Heart left ventricle (tissue), 13 donors: ENCODE measurements at regions not wholly inside any gene's neighbourhood (a gene's known extent, or its start where the extent isn't known, plus 50 kb on each side); places are given as distances from the start of the nearest gene placed in this dataset.

Experiments used
- CTCF ChIP-seq, 12 donors: fragments of 200-600 bp; sonication (generic) in 4 of 12; IDR thresholded peaks; one replicate each; pipeline versions ENCODE4 v1.5.0 to v1.8.0; 2018 to 2022; ENCODE audit warnings: antibody characterized with exemption in 12 of 12, mild to moderate bottlenecking in 5 of 12
- POLR2A ChIP-seq, 2 donors: fragments of 450-650 bp; IDR thresholded peaks; one replicate each; pipeline ENCODE4 v1.6.1; 2017; ENCODE audit warnings: antibody characterized with exemption in 2 of 2, mild to moderate bottlenecking in 2 of 2, moderate library complexity in 2 of 2
- donor health status: ischemic (EF 13 %, LVEDD 7.1; RV severe dilation, severe dysfunction).
- donor health status: DM: no; HTN: yes; CAD: no.
- donor health status: DM: no; HTN: no; CAD: no.
- donor health status: ischemic (EF 25% LVEDD 6.9; RV normal size, moderate dysfunction).
- donor health status: ischemic (EF 25% LVEDD 5.7; RV mildly dilated, moderate dysfunction).
- donor health status: ischemic (EF 35%, LVEDD 5.7; RV mildly dilated, moderate dysfunction).
- donor health status: nonischemic (EF 11% LVEDD 7.7; RV severe dilation, severe dysfunction).
- donor health status: DM: yes; HTN: yes; CAD: no.
- donor health status: PGD.
- donor health status: ischemic (EF 29% LVEDD 5.4; RV normal size, mild dysfunction).
- donor health status: nonischemic (EF 23%, LVEDD 6.1; RV moderate dilation, normal function).

- TF ChIP-seq POLR2A (IDR thresholded peaks at IDR 0.05) (no peak), CTCF (IDR thresholded peaks at IDR 0.05) (no peak)
Observed at GRCh38 chr11:43072911-43073310, 238.9 kb upstream of the API5 start.
